ENCODE measurements at regions not wholly inside any gene's neighbourhood (a gene's known extent, or its start where the extent isn't known, plus 50 kb on each side); places are given as distances from the start of the nearest gene placed in this dataset.

GRCh38 chr20:39554341-39554740 is 592.2 kb downstream of the DHX35 start:
- DNase-seq (ENCODE audit: low spot score), result no peak

- no peak for DNase-seq (ENCODE audit: low spot score)
Measured at GRCh38 chr20:39553120-39553519, 591.0 kb downstream of the DHX35 start.

GRCh38 chr20:39549733-39550132 is 587.6 kb downstream of the DHX35 start:
- DNase-seq (ENCODE audit: low spot score), result no peak

GRCh38 chr20:39547546-39548408 is 585.6 kb downstream of the DHX35 start:
- DNase-seq (ENCODE audit: low spot score), result no peak

GRCh38 chr20:39541136-39541803 is 579.1 kb downstream of the DHX35 start:
- no peak for DNase-seq (ENCODE audit: low spot score)

- no peak for DNase-seq (ENCODE audit: low spot score)
Measured at GRCh38 chr20:39538317-39538716, 576.2 kb downstream of the DHX35 start.

- no peak for DNase-seq (ENCODE audit: low spot score)
Measured at GRCh38 chr20:39535301-39535700, 573.2 kb downstream of the DHX35 start.

GRCh38 chr20:39534846-39535245 is 572.7 kb downstream of the DHX35 start:
- no peak for DNase-seq (ENCODE audit: low spot score)

- DNase-seq (ENCODE audit: low spot score), result no peak
Measured at GRCh38 chr20:39533858-39534257, 571.7 kb downstream of the DHX35 start.

- no peak for DNase-seq (ENCODE audit: low spot score)
Measured at GRCh38 chr20:39532205-39532604, 570.1 kb downstream of the DHX35 start.

- no peak for DNase-seq (ENCODE audit: low spot score)
Measured at GRCh38 chr20:39528436-39528835, 566.3 kb downstream of the DHX35 start.

- no peak for DNase-seq (ENCODE audit: low spot score)
Measured at GRCh38 chr20:39524371-39524911, 562.3 kb downstream of the DHX35 start.

- no peak for DNase-seq (ENCODE audit: low spot score)
Measured at GRCh38 chr20:39523405-39523804, 561.3 kb downstream of the DHX35 start.

GRCh38 chr20:39518654-39519053 is 556.5 kb downstream of the DHX35 start:
- no peak for DNase-seq (ENCODE audit: low spot score)

- DNase-seq (ENCODE audit: low spot score), result no peak
Measured at GRCh38 chr20:39516964-39517363, 554.8 kb downstream of the DHX35 start.

GRCh38 chr20:39504710-39505094 is 542.6 kb downstream of the DHX35 start:
- no peak for DNase-seq (ENCODE audit: low spot score)

- DNase-seq (ENCODE audit: low spot score), result no peak
Measured at GRCh38 chr20:39503902-39504709, 542.0 kb downstream of the DHX35 start.

GRCh38 chr20:39492223-39492797 is 530.2 kb downstream of the DHX35 start:
- DNase-seq (ENCODE audit: low spot score), result no peak

- no peak for DNase-seq (ENCODE audit: low spot score)
Measured at GRCh38 chr20:39491711-39492110, 529.6 kb downstream of the DHX35 start.

- no peak for DNase-seq (ENCODE audit: low spot score)
Measured at GRCh38 chr20:39489986-39490560, 527.9 kb downstream of the DHX35 start.

- DNase-seq (ENCODE audit: low spot score), result no peak
Measured at GRCh38 chr20:39480276-39481043, 518.3 kb downstream of the DHX35 start.
